Epithelial cell of esophagus (primary cell): ENCODE measurements at regions not wholly inside any gene's neighbourhood (a gene's known extent, or its start where the extent isn't known, plus 50 kb on each side); places are given as distances from the start of the nearest gene placed in this dataset.

Experiments
- DNase-seq: peaks from one replicate; pipeline ENCODE4 v3.0.0; 2010; ENCODE audit warnings: low read depth
- H3K4me3 ChIP-seq: 2 replicates; pipeline ENCODE4 v1.5.1; 2011; ENCODE audit warnings: mild to moderate bottlenecking, low read length, control low read depth
- TF ChIP-seq, protein P1 (sequence below): IDR thresholded peaks from 2 replicates; pipeline ENCODE4 v1.5.1; 2011; ENCODE audit warnings: low read depth, mild to moderate bottlenecking, low read length, control low read depth, inconsistent platforms; ENCODE audit not compliant: insufficient read depth; ENCODE audit errors: missing control alignments

DNA sequence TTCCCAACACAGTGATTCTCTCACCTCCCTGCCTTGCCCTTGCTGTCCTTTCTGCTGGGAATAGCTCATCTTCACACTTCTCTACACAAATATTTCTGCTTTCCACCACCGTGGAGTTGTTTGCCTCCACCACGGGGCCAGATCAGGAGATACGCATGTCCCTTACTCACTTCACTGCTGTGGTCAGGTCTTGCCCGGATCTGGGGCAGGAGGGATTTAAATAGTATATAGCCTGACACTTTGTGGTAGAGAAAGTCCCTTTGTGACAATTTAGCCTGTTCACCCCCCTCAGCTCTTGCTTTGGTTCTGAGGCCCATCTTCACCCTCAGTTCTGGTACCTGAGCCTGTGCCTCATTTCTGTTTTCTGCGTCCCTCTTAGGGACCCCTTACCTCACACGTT is 92.6 kb upstream of the PREP start:
- no peak for DNase-seq
- no peak overlapping the region for H3K4me3 ChIP-seq
- TF ChIP-seq, protein P1, sequence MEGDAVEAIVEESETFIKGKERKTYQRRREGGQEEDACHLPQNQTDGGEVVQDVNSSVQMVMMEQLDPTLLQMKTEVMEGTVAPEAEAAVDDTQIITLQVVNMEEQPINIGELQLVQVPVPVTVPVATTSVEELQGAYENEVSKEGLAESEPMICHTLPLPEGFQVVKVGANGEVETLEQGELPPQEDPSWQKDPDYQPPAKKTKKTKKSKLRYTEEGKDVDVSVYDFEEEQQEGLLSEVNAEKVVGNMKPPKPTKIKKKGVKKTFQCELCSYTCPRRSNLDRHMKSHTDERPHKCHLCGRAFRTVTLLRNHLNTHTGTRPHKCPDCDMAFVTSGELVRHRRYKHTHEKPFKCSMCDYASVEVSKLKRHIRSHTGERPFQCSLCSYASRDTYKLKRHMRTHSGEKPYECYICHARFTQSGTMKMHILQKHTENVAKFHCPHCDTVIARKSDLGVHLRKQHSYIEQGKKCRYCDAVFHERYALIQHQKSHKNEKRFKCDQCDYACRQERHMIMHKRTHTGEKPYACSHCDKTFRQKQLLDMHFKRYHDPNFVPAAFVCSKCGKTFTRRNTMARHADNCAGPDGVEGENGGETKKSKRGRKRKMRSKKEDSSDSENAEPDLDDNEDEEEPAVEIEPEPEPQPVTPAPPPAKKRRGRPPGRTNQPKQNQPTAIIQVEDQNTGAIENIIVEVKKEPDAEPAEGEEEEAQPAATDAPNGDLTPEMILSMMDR, result no peak

DNA sequence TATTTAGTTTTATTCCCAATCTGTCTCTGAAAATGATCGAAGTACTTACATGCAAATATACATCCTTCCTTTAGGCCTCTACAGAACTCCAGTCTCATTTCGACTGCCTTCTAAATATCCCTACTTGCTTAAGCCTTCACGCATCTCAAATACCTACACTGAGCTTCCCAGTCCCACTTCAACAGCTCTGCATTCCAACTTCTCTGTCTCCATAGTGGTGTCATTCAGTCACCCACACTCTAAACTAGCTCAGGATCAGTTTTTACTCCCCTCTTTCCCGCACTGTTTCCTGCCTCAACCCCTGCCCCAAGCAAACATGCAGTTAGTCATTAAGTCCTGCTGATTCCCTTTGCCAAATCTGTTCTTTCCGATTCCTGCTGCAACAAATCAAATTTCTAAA is 91.8 kb upstream of the PREP start:
- TF ChIP-seq, protein P1, result no peak
- no peak overlapping the region for H3K4me3 ChIP-seq
- DNase-seq, result no peak

DNA sequence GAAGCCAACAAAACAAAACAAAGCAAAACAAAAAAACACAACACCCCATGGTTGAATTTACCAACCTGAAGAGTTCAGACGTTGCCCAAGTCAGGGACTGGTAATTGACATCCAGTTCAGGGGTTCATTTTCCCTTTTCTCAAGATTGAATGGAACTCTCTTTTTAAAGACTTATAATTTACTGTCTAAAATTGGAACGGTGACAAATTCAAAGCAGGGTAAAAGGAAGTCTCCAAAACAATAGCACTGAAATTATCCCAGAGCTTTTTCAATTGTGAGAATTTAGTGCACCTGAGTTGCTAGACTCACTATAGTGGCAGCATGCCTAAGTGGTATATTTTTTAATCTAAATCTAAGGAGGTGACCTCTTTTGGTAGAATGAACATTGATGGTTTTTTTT is 90.9 kb upstream of the PREP start:
- H3K4me3 ChIP-seq, result no peak overlapping the region
- DNase-seq, result no peak
- TF ChIP-seq, protein P1, result no peak

DNA sequence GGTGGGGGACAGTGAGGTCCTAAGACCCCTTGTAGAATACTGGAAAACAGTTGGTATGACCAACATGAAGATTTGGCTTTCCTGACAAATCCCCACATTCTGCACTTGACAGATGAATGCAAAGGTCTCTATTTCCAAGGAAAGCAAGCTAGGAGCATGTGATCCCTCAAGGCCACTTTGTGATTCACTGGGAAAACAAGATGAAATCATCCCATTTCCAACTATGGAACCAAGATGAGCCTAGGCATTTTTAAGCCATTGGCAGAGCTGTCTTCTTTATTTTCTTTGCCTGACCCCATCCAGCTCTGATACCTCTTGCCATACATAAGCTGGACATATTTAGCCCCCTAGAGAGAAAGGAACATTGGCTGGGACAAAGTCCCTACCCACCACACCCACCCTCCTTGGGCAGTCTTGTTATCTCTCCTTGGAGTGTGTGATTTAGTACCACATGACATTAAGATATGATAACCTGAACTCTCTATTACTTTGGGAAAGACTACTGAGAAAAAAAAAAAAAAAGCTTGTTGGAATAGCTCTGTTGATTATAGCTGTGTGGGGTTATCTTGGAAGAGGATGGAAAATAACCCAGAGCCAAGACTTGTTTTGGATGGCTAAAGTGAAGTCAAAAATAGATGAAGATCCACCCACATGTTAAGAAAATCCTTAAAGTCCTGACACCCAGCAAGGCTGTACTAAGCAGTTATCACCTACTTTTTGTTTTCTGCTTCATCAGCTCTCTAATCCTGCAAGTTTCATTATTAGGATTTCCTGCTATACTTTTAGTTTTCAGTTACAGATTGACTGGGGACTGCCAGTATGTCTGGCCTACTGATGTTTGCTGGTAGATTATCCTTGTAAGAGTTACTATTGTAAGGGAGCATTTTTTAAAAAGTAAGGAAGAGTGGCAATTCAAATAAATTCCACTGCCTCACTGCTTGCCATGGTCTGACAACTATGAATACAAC is 90.1 kb upstream of the PREP start:
- DNase-seq, result peak; percentile 64
- no peak overlapping the region for H3K4me3 ChIP-seq
- TF ChIP-seq, protein P1, result no peak

DNA sequence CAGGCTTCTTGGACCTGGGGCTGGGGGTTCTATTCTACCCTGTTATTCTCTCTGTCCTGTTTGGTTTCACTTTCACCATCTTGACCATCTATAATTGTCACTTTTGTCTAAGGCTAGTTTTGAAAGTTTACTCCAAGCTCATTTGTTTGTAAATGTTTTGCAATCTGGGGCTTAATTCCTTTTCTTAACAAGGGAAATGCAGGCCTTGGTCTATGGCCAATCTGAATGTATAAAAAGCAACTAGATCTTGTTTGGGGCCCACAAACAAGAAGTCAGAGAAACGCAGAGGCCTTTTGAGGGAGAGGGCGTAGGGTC is 86.3 kb upstream of the PREP start:
- TF ChIP-seq, protein P1, result no peak

DNA sequence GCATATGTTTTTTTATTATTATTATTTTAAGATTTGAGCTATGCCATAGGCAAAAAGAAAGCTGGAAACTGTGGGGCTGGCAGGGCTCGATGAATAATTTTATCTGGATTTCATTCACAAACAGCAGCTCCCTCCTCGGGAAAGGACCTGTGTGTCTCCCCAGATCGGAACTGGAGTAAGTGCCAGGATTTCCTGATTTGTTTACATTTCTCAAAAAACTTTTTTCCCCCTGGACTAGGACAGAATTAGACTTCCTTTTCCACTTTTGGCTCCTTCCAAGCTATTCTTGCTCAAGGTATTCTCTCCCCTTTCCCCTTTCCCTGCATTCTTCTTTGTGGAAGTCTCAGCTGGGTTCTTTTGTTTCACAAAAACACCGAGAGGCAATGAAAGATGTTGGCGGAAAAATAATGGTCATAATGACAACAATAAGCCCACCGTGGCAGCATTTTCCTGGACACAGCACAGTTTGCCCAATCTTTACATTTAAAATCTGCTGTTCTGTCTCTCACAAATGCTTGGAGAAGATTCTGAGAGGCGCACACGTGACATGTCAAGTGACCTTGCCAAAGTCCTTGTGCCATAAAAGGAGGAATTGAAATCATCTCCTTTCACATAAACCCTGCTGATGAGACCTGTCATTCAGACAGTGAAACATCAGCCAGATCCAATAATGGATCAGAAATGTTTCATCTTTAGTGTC is 85.8 kb upstream of the PREP start:
- DNase-seq, result no peak
- TF ChIP-seq, protein P1, result no peak
- H3K4me3 ChIP-seq, result no peak overlapping the region

More for the DNA sequence above, 86.3 kb upstream of the PREP start:
- H3K4me3 ChIP-seq, result no peak overlapping the region
- DNase-seq, result no peak
